ENCODE measurements at regions not wholly inside any gene's neighbourhood (a gene's known extent, or its start where the extent isn't known, plus 50 kb on each side); places are given as distances from the start of the nearest gene placed in this dataset.

GRCh38 chr2:43099797-43100196, 126.6 kb downstream of the ZFP36L2 start:
- peaks cover 3% of the 10 kb centered on the region for H3K9me3 ChIP-seq (ENCODE audit: control insufficient read depth, insufficient read depth, low read length)
- no peak for TF ChIP-seq CTCF (IDR thresholded peaks at IDR 0.05; ENCODE audit: low read depth, low read length)

GRCh38 chr2:43098539-43098938, 127.9 kb downstream of the ZFP36L2 start:
- Histone ChIP-seq H3K4me3 (ENCODE audit: low read depth, low read length) (no peak overlapping the region), H3K27me3 (ENCODE audit: control insufficient read depth, insufficient read depth, low read length) (no peaks in the 10 kb centered on the region), H3K27ac (ENCODE audit: low read depth, low read length) (no peak overlapping the region), H3K9me3 (ENCODE audit: control insufficient read depth, insufficient read depth, low read length) (peaks cover 3% of the 10 kb centered on the region; the same call in 1 of the 2 replicates)
- no peak for DNase-seq (ENCODE audit: low read depth, low spot score)
- POLR2A ChIA-PET, result interaction anchor here (0.8 kb wide), 1 partner anchor 16 kb away, joined by 3 read pairs; no protein-coding TSS in a partner anchor
- CTCF ChIA-PET, result no interaction called here
- no peak for TF ChIP-seq CTCF (IDR thresholded peaks at IDR 0.05; ENCODE audit: low read depth, low read length)

More at GRCh38 chr2:43099797-43100196, 126.6 kb downstream of the ZFP36L2 start:
- POLR2A ChIA-PET, result no interaction called here
- DNase-seq (ENCODE audit: low read depth, low spot score), result no peak
- H3K27me3 ChIP-seq (ENCODE audit: control insufficient read depth, insufficient read depth, low read length), result no peaks in the 10 kb centered on the region
- H3K4me3 ChIP-seq (ENCODE audit: low read depth, low read length), result no peak overlapping the region
- CTCF ChIA-PET, result no interaction called here
- H3K27ac ChIP-seq (ENCODE audit: low read depth, low read length), result no peak overlapping the region

GRCh38 chr2:43097644-43098408, 128.6 kb downstream of the ZFP36L2 start:
- Histone ChIP-seq H3K27ac (ENCODE audit: low read depth, low read length) (no peak overlapping the region), H3K4me3 (ENCODE audit: low read depth, low read length) (no peak overlapping the region), H3K9me3 (ENCODE audit: control insufficient read depth, insufficient read depth, low read length) (peaks cover 3% of the 10 kb centered on the region; the same call in 1 of the 2 replicates), H3K27me3 (ENCODE audit: control insufficient read depth, insufficient read depth, low read length) (no peaks in the 10 kb centered on the region)
- no peak for TF ChIP-seq CTCF (IDR thresholded peaks at IDR 0.05; ENCODE audit: low read depth, low read length)
- ChIA-PET CTCF (no interaction called here), POLR2A (interaction anchor here (0.8 kb wide), 1 partner anchor 15 kb away, joined by 3 read pairs; no protein-coding TSS in a partner anchor)
- DNase-seq (ENCODE audit: low read depth, low spot score), result no peak

GRCh38 chr2:43095533-43096295, 130.7 kb downstream of the ZFP36L2 start:
- no peak for TF ChIP-seq CTCF (IDR thresholded peaks at IDR 0.05; ENCODE audit: low read depth, low read length)
- no peaks in the 10 kb centered on the region for H3K27me3 ChIP-seq (ENCODE audit: control insufficient read depth, insufficient read depth, low read length)
- H3K27ac ChIP-seq (ENCODE audit: low read depth, low read length), result no peak overlapping the region
- ChIA-PET POLR2A (no interaction called here), CTCF (no interaction called here)
- no peak for DNase-seq (ENCODE audit: low read depth, low spot score)
- no peak overlapping the region for H3K4me3 ChIP-seq (ENCODE audit: low read depth, low read length)
- peaks cover 3% of the 10 kb centered on the region; the same call in 1 of the 2 replicates for H3K9me3 ChIP-seq (ENCODE audit: control insufficient read depth, insufficient read depth, low read length)

Measured in AG04450 (cell line).